K562 (cell line): ENCODE measurements at regions not wholly inside any gene's neighbourhood (a gene's known extent, or its start where the extent isn't known, plus 50 kb on each side); places are given as distances from the start of the nearest gene placed in this dataset.

Experiments used
- HMGXB4 ChIP-seq: sonication (generic); formaldehyde crosslinking; IDR thresholded peaks from 2 replicates; pipeline ENCODE4 v1.8.1; 2023; ENCODE audit warnings: mild to moderate bottlenecking, missing genetic modification reagents
- NFE2L1 ChIP-seq: fragments of 450-650 bp; IDR thresholded peaks from 2 replicates; pipeline ENCODE4 v1.6.1; 2016; ENCODE audit warnings: missing genetic modification characterization, low read depth, mild to moderate bottlenecking, missing compliant biosample characterization, moderate library complexity, borderline replicate concordance
- POLR2A ChIP-seq: fragments of 450-650 bp; conservative IDR thresholded peaks from 2 replicates; pipeline ENCODE4 v1.6.1; 2016
- RAD21 ChIP-seq, 2 experiments: fragments of 250-450 bp in 1 of 2; fragments of 450-650 bp in 1 of 2; sonication (Bioruptor Pico) in 1 of 2; formaldehyde crosslinking in 1 of 2; IDR thresholded peaks in 1 of 2; conservative IDR thresholded peaks in 1 of 2; 2 replicates each; pipeline versions ENCODE4 v1.4.0 to v1.8.0; 2020 to 2022; ENCODE audit warnings: mild to moderate bottlenecking in 2 of 2, moderate library complexity in 1 of 2

DNA sequence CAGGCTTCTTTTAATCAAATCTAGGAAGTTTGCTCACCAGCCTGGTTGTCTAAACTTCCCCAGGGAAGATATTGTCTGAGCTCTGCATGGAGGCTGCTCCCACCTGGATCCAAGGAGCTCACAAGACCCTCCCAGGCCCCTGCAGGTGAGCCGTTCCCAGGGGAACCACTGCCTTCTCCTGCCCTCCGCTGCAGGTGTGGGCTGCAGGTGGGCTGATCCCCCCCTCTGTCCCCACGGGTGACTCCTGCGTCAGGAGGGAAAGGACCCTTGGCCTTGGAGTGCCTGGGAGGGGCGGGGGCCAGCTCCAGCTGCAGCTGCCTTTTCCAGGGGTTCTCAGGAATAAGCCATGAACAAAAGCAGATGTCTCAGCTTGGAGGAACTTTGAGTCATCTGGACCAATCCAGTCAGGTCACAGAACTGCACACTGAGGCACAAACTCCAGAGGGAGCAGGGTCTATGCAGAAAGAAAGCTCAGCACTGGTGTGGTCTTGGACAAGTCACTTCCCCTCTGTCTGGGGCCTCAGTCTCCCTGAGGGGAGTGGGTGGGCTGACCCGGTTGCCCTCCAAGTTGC is 246.6 kb upstream of the RTL1 start:
- TF ChIP-seq HMGXB4 (no peak), POLR2A (no peak), NFE2L1 (tag) (no peak), RAD21 (CRISPR knock-in tag; conservative IDR thresholded peaks at IDR 0.05 in 1 of 2, IDR thresholded peaks at IDR 0.05 in 1 of 2) (no peak)
